GM06990 (cell line): ENCODE measurements at regions not wholly inside any gene's neighbourhood (a gene's known extent, or its start where the extent isn't known, plus 50 kb on each side); places are given as distances from the start of the nearest gene placed in this dataset.

ENCODE experiments used
- DNase-seq: peaks from one replicate; pipeline ENCODE4 v3.0.0-alpha.2; 2011; ENCODE audit not compliant: insufficient read length; ENCODE audit errors: extremely low read depth
- H3K27me3 ChIP-seq: replicated peaks from 2 replicates; pipeline ENCODE4 v1.6.0; 2011; ENCODE audit warnings: low read length; ENCODE audit not compliant: control insufficient read depth, insufficient read depth
- H3K36me3 ChIP-seq: 2 replicates; pipeline ENCODE4 v1.5.1; 2011; ENCODE audit warnings: low read length; ENCODE audit not compliant: control insufficient read depth, insufficient read depth
- H3K4me3 ChIP-seq: replicated peaks from 2 replicates; pipeline ENCODE4 v1.5.1; 2011; ENCODE audit warnings: low read depth, mild to moderate bottlenecking, control low read depth, low read length
- CTCF ChIP-seq: IDR thresholded peaks from 2 replicates; pipeline ENCODE4 v1.5.1; 2011; ENCODE audit warnings: low read length, control low read depth, mild to moderate bottlenecking, inconsistent platforms; ENCODE audit not compliant: insufficient read depth, poor library complexity, severe bottlenecking

- H3K4me3 ChIP-seq = no peak overlapping the region
- no peaks in the 10 kb centered on the region; the same call in 1 of the 2 replicates for H3K27me3 ChIP-seq
- no peaks in the 10 kb centered on the region for H3K36me3 ChIP-seq
- TF ChIP-seq CTCF = no peak
- no peak for DNase-seq
Measured at GRCh38 chr4:74878323-74878722, 54.6 kb upstream of the PARM1 start.

DNA sequence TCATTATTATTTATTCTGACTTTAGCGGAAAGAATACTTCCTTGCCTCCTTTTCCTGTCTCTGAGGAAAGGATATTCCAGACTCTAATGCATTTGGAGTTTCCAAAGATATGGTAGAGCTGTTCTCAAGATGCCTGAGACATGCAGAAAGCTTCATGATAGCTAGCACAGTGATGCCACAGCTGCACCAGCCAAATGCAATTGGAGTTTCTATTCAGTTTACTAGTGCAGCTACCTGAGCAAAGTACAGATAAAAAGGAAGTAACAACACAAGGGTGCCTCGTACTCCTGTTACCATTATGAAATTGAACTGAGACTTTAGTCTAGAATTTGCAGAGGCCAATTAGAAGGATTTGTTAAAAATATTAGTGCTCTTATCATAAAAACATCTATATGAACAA lies 57.5 kb upstream of the PARM1 start:
- H3K4me3 ChIP-seq = no peak overlapping the region
- no peaks in the 10 kb centered on the region for H3K36me3 ChIP-seq
- peak; percentile 8 for DNase-seq
- TF ChIP-seq CTCF = no peak
- H3K27me3 ChIP-seq = no peaks in the 10 kb centered on the region

DNA sequence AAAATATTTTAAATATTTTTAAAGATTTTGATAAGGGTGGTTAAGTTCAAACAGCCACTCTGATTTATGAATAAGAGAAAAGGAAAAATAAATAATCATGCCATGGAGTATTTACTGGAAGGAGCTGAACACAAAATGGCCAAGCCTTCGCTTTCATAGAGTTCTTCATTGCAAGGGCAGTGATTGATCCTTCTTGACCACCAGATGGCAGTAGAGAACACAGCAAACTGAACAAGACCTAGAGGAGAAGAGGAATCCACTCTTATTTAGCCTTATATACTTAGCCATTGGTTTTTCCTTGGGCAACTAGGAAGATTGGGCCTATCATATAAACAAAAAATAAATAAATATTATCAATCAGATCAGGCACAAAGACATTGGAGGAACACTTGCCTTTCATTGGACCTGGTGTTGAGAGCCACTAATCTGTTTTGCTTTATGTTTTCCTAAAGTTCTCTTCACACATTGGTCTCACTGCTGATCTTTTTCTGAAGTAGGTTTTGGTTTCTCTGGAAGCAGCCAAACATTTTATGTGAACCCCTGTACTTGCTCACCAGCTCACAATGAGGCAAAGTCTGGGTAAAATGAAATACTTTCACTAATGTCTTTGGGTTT lies 58.1 kb upstream of the PARM1 start:
- DNase-seq = peak; percentile 24
- peak; percentile 83 for TF ChIP-seq CTCF
- Histone ChIP-seq H3K4me3 (no peak overlapping the region), H3K36me3 (no peaks in the 10 kb centered on the region), H3K27me3 (no peaks in the 10 kb centered on the region)

DNA sequence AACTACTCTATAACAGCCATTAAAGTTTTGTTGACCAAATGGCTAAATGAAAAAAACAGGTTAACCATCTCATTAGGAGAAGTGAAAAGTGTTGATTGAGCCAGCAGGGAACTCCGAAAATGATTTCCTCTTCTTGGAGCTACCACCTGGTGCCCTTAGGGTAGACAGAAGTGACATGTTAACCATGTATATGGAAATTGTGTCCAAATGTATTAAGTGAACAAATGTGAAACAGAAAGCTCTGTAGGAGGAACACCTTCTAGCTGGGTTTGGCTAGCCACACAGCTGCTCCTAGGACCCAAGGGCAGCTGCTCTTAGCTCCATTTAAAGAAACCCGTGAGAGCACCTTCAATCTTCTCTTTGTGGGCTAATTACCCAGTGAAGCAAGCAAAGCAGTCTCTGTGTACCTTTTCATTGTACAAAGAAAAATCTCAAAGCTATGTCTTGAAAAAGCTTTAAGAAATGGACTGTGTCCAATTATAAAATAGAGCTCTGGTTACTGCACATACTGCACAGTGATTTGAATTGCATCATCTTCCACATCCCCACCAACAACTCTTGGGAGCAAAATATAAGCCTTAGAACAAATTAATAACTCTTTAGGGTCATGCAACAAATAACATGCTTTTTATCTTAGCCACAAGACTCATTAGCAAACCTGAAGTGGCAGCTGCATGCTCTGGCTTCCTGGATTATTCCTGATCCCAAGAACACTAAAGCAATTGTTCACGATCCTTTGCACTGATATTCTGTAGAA lies 59.2 kb upstream of the PARM1 start:
- H3K36me3 ChIP-seq = no peaks in the 10 kb centered on the region
- peak; percentile 61 for DNase-seq
- no peaks in the 10 kb centered on the region for H3K27me3 ChIP-seq
- TF ChIP-seq CTCF = no peak
- H3K4me3 ChIP-seq = no peak overlapping the region

GRCh38 chr4:74858921-74859562 lies 64.7 kb upstream of the BTC start:
- Histone ChIP-seq H3K36me3 (no peaks in the 10 kb centered on the region), H3K4me3 (no peak overlapping the region), H3K27me3 (no peaks in the 10 kb centered on the region)
- DNase-seq = no peak
- TF ChIP-seq CTCF = no peak
